ENCODE measurements at regions not wholly inside any gene's neighbourhood (a gene's known extent, or its start where the extent isn't known, plus 50 kb on each side); places are given as distances from the start of the nearest gene placed in this dataset.

DNA sequence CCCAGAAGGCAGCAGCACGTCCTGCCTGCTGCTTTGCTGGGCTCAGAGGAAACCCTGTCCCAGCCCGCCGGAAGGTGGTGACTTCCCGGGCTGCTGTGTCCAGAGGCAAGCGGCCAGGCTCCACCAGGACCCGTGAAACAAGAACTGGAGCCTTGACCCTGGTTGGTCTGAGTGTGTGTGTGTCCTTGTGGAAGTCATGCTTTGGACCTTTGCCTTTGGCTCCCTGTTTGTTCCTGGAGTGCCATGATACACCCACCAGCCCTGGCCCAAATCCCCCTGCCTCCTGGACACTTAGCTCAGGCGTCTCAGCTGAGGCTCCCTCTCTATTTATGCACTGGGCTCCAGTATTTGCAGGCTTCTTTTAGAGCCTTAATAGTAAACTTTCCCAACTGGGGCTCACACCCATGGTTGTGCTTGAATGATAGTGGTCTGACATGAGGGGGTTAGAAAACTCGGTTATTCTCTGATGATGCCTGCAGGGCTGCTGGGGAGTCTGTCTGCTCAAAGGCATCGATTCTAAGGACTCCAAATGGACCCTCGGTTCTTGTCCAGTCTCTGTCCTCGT lies 72.2 kb downstream of the C9orf50 start:
- Histone ChIP-seq H3K36me3 (ENCODE audit: control insufficient read depth in 2 of 2, insufficient read depth in 1 of 2, low read length in 2 of 2) (no peaks in the 10 kb centered on the region), H3K4me3 (ENCODE audit: low read depth, low read length) (no peak overlapping the region), H3K4me1 (ENCODE audit: control insufficient read depth, insufficient read depth, low read length) (no peaks in the 10 kb centered on the region), H3K9me3 (ENCODE audit: control insufficient read depth, insufficient read depth, low read depth, low read length) (no peaks in the 10 kb centered on the region), H3K27ac (ENCODE audit: extremely low read depth, low read depth, low read length) (no peak overlapping the region)
- TF ChIP-seq, protein P1, sequence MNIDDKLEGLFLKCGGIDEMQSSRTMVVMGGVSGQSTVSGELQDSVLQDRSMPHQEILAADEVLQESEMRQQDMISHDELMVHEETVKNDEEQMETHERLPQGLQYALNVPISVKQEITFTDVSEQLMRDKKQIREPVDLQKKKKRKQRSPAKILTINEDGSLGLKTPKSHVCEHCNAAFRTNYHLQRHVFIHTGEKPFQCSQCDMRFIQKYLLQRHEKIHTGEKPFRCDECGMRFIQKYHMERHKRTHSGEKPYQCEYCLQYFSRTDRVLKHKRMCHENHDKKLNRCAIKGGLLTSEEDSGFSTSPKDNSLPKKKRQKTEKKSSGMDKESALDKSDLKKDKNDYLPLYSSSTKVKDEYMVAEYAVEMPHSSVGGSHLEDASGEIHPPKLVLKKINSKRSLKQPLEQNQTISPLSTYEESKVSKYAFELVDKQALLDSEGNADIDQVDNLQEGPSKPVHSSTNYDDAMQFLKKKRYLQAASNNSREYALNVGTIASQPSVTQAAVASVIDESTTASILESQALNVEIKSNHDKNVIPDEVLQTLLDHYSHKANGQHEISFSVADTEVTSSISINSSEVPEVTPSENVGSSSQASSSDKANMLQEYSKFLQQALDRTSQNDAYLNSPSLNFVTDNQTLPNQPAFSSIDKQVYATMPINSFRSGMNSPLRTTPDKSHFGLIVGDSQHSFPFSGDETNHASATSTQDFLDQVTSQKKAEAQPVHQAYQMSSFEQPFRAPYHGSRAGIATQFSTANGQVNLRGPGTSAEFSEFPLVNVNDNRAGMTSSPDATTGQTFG (tag by site-specific recombination; IDR thresholded peaks at IDR 0.05; ENCODE audit: borderline replicate concordance) = no peak
- TF ChIP-seq ZBTB21 (tag by site-specific recombination; IDR thresholded peaks at IDR 0.05) = no peak
- no peak for TF ChIP-seq ZNF555 (tag by site-specific recombination; conservative IDR thresholded peaks at IDR 0.05)
- TF ChIP-seq IKZF3 (tag by site-specific recombination; IDR thresholded peaks at IDR 0.05) = no peak
- TF ChIP-seq MEIS1 (CRISPR knock-in tag; IDR thresholded peaks at IDR 0.05; ENCODE audit: borderline replicate concordance) = no peak
- TF ChIP-seq, protein P2, sequence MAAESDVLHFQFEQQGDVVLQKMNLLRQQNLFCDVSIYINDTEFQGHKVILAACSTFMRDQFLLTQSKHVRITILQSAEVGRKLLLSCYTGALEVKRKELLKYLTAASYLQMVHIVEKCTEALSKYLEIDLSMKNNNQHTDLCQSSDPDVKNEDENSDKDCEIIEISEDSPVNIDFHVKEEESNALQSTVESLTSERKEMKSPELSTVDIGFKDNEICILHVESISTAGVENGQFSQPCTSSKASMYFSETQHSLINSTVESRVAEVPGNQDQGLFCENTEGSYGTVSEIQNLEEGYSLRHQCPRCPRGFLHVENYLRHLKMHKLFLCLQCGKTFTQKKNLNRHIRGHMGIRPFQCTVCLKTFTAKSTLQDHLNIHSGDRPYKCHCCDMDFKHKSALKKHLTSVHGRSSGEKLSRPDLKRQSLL (tag by site-specific recombination; IDR thresholded peaks at IDR 0.05) = no peak
- no peak for TF ChIP-seq HOXC10 (CRISPR knock-in tag; IDR thresholded peaks at IDR 0.05)
- no peak for TF ChIP-seq ZNF747 (tag by site-specific recombination; IDR thresholded peaks at IDR 0.05)
- TF ChIP-seq ZNF529 (tag by site-specific recombination; IDR thresholded peaks at IDR 0.05; ENCODE audit: insufficient replicate concordance) = no peak
- no peak for TF ChIP-seq ZNF138 (tag by site-specific recombination; IDR thresholded peaks at IDR 0.05; ENCODE audit: borderline replicate concordance)
- no peak for TF ChIP-seq ZNF610 (tag by site-specific recombination; IDR thresholded peaks at IDR 0.05; ENCODE audit: borderline replicate concordance)
- no peak for TF ChIP-seq GLI4 (tag by site-specific recombination; IDR thresholded peaks at IDR 0.05)
- TF ChIP-seq, protein P3, sequence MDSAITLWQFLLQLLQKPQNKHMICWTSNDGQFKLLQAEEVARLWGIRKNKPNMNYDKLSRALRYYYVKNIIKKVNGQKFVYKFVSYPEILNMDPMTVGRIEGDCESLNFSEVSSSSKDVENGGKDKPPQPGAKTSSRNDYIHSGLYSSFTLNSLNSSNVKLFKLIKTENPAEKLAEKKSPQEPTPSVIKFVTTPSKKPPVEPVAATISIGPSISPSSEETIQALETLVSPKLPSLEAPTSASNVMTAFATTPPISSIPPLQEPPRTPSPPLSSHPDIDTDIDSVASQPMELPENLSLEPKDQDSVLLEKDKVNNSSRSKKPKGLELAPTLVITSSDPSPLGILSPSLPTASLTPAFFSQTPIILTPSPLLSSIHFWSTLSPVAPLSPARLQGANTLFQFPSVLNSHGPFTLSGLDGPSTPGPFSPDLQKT (IDR thresholded peaks at IDR 0.05; ENCODE audit: borderline replicate concordance, low read depth, low read length) = no peak
- ChIA-PET POLR2A (interaction anchor here (0.9 kb wide), 1 partner anchor 52 kb away, joined by 3 read pairs; no protein-coding TSS in a partner anchor), CTCF (interaction anchor here (1.0 to 1.2 kb wide), 3 partner anchors 60 to 387 kb away, joined by 3 read pairs; no protein-coding TSS in a partner anchor)

DNA sequence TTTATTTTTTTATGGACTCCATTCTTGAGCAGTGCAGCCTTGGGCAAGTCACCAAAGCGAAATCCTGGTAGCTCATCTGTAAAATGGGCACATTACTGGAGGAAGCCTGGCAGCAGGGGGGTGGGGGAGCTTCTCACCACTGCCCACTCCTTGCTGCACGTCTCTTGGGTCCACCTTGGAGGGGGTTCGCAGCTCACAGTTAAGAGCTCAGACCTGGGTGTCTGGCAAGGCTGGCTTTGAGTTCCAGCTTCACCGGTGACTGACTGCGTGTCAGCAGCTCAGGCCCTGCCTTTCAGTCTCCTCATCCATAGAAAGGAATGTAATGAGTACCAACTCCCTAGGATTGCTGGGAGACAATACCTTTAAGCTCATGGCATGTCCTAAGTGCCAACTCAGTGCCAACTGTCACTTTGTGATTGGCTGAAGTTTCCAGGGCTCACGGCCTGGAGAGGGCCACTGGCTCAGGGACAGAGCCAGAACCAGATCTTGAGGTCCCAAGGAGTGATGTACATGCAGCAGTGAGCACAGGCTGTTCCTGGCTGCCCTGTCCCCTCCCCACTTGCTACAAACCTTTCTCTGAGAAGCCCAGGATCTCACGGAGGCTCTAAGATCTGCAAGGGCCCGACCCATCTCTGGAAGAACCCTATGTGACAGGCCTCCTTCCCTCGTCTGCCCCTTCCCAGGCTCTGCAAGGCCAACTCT lies 72.9 kb downstream of the C9orf50 start:
- Histone ChIP-seq H3K36me3 (ENCODE audit: control insufficient read depth in 2 of 2, insufficient read depth in 1 of 2, low read length in 2 of 2) (no peaks in the 10 kb centered on the region), H3K4me3 (ENCODE audit: low read depth, low read length) (no peak overlapping the region), H3K4me1 (ENCODE audit: control insufficient read depth, insufficient read depth, low read length) (no peaks in the 10 kb centered on the region), H3K27ac (ENCODE audit: extremely low read depth, low read depth, low read length) (no peak overlapping the region), H3K9me3 (ENCODE audit: control insufficient read depth, insufficient read depth, low read depth, low read length) (no peaks in the 10 kb centered on the region)
- POLR2A ChIA-PET = interaction anchor here (0.6 to 0.9 kb wide), 2 partner anchors 21 to 51 kb away, joined by 3 read pairs; no protein-coding TSS in a partner anchor
- CTCF ChIA-PET = interaction anchor here (0.6 to 1.2 kb wide), 5 partner anchors 63 to 662 kb away, joined by 3 to 4 read pairs (median 3); no protein-coding TSS in a partner anchor
- TF ChIP-seq TRIM28 (IDR thresholded peaks at IDR 0.05; ENCODE audit: borderline replicate concordance, low read length) (no peak), ZNF341 (tag by site-specific recombination; IDR thresholded peaks at IDR 0.05; ENCODE audit: low read depth) (peak; percentile 59), ZNF404 (tag by site-specific recombination; IDR thresholded peaks at IDR 0.05) (no peak), ZNF521 (tag by site-specific recombination; IDR thresholded peaks at IDR 0.05) (no peak)
